Activated naive CD4-positive, alpha-beta T cell treated with Interleukin-2 at 50 U/mL for 16 hours (primary cell): ENCODE measurements at regions not wholly inside any gene's neighbourhood (a gene's known extent, or its start where the extent isn't known, plus 50 kb on each side); places are given as distances from the start of the nearest gene placed in this dataset.

ENCODE experiments used
- DNase-seq: peaks from one replicate; pipeline ENCODE4 v3.0.0-alpha.2; 2020

GRCh38 chr16:86042393-86042792 is 143.4 kb downstream of the IRF8 start:
- no peak for DNase-seq

- DNase-seq: no peak
These were observed 144.2 kb downstream of the IRF8 start for GRCh38 chr16:86042996-86043725.

DNA sequence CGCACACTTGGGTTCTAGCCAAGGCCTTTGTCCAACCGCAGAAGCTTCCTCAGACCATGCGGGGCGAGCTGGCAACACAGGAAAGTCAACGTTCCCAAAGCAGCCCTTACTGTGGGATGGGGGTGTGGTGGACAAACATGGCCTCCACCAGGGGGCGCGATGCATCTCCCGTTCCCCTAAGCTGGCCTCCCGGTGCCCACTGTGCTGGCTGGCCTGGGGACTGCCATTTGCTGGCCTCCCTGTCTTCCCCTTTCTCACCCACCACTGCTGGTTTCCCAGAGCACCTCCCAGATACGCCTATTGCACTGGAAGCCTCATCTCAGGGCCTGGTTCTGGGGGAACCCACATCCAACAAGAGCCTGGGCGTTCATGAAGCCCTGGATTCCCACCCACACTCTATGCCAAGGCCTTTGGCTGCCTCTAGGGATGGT is 145.3 kb downstream of the IRF8 start:
- DNase-seq: peak; percentile 29

DNA sequence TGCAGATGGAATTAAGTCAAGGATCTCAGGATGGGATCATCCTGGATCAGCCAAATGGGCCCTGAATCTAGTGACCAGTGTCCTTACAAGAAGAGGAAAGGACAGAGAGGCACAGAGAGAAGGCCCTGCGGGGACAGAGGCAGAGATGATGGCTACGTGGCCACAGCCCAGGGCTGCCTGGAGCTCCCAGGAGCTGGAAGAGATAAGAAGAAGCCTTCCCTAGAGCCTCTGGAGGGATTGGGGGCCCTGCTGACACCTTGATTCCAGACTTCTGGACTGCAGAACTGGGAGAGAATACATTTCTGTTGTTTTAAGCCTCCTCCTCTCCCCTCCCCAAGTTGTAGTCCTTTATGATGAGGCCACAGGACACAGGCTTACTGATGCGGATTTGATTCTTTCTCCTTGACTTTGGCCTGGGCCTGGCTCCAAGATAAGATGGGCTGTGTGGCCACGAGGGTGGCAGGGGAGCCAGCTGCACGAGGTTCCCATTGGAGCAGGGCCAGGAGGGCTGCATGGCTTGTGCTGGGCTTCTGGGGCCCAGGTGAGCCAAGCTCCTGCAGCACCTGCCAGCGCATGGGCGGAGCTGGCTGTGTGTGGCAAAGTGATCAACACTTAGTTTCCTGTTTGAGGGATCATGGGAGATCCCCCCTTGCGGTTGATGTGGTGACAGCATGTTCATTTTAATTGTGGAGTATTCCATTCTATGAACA is 146.1 kb downstream of the IRF8 start:
- peak; percentile 12 for DNase-seq

- no peak for DNase-seq
These were observed 146.6 kb downstream of the IRF8 start for GRCh38 chr16:86045591-86045971.

GRCh38 chr16:86046026-86046425 is 147.1 kb downstream of the IRF8 start:
- no peak for DNase-seq

- DNase-seq: no peak
These were observed 147.8 kb downstream of the IRF8 start for GRCh38 chr16:86046667-86047270.

- no peak for DNase-seq
These were observed 149.3 kb downstream of the IRF8 start for GRCh38 chr16:86048221-86048620.

DNA sequence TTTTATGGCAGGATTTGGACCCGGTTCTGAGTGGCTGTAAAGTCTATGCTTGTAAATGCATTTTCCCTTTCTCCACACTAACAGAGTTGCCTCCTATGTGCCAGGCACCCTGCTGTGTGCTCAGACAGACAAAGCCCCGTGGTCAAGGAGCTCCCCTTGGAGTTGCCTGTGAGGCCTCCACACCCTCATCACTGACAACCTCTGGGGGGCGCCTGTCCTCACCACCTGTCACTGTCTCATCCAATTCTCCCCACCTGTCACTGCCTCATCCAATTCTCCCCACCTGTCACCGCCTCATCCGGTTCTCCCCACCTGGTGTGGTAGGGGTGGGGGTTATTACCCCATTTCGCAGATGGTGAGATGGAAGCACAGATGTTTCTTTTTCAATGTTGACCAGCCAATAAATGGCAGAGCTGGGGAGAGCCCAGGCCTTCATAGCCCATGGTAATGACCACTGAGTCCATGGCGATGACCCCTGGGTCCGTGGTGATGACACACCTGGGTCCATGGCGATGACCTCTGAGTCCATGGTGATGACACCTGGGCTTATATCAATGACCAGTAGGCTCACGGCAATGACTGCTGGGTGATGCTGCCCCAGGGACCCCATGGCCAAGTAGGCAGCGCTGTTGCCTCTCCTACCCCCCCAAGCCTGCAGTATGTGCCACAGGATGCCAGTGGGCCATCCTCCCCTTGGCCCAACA is 150.1 kb downstream of the IRF8 start:
- no peak for DNase-seq

DNA sequence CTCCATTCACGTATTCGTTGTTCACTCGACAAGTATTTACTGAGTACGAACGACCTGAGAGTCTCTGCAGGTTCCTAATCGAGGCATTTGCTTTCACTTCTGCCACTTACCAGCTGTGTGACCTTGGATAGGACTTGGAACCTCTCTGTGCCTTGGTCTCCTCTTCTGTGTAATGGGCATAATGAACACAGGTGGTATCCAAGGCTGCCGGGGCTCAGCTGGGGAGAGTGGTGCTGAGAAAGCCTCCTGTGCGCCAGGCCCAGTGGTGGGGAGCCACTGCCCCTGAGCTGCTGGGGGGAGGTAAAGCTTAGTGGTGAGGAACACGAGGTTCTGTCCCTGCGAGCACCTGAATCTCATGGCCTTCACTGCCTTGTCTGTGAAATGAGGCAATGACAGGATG is 150.7 kb downstream of the IRF8 start:
- DNase-seq: no peak

DNA sequence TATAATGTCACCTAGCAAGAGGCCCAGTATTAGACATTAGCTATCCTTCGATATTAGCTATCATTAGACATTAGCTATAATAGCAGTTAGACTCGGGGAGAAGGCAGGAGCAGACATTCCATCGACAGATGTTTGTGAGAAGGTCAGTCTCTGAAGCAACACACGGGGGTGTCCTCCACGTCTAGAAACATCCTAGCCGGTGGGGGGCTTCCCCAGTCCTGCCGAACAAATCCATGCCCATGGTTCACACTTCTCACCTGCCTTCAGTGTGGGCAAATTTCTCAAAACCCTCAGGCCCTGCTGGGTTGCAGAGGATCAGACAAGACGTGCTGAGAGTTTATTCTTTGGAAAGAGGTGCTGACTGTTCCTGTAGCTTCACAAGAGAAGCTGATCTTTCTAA is 151.1 kb downstream of the IRF8 start:
- no peak for DNase-seq

DNA sequence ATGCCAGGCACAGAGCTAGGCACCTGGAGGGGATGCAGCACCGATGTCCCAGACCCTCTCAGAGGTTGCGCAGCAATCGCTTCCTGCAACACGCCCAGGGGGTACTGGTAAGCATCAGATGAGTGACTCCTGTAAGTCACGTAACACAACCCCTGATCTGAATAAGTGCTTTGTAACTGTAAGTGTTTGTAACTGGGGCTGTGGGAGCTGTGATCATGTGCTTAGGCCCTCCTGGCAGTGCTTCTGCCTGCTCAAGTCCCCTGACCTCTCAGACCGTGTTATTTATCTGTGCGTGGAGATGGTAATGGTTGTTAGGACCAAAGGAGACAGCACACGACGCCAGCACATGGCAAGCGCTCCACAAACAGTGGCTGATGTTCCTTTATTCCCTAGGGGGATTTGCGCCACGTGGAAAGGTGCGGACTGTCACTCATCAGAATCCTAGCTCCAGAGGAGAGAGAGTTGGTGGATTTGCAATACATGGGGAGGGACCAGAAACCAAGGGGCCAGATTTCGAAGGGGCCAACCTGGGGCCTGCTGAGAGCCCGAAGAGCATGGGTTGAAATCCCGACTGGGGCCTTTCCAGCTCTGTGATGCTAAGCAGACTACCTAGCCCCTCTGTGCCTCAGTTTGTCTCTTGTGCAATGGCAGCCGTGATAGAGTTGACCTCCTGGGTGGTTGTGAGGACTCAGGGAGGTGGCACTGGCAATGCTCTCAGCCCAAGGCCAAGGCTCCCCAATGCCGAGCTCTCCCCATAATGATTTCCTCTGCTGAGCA is 151.8 kb downstream of the IRF8 start:
- no peak for DNase-seq

GRCh38 chr16:86051368-86052114 is 152.6 kb downstream of the IRF8 start:
- DNase-seq: no peak

DNA sequence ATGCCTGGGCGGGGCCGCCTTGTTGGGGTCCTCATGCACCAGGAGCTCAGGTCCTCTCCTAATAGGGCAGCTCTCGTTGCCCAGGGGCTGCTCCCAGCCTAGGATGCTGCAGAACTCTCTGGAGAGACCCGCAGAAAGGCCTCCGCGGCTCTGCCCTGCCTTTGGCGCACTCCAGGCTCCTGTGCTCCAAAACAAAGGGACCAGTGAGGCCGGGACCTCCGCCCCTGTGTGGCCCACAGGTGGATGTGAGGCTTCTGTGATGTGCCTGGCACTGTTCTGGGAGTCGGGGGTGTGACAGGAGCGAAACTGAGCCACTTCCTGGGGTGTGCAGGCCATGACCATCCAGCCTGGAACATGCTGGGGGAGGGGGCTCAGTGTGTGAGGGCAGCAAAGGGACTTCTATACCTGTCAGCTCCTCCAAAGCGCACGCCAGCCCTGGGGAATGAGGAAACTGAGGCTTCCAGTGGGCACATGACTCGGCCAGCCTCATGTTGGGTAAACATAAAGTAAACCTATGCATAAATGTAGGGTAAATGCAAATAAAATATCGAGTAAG is 153.2 kb downstream of the IRF8 start:
- DNase-seq: no peak

DNA sequence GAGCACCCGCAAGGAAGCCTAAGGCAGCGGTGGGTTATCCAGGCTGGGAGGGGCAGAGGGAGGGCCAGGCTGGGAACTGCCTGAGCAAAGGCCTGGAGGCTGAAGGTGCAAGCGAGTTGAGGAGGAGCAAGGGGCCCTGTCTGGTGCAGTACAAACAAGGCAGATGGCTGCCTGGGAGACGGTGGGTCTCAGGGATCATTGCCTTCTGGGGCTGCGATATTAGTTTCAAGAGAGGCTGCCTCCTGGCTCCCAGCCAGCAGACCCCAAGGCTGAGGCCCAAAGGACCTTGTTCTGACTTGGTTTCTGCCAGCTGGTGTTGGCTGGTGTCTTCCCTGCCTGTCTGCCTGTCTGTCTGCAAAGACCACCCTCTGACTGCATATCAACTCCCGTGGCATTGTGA is 154.0 kb downstream of the IRF8 start:
- no peak for DNase-seq

DNA sequence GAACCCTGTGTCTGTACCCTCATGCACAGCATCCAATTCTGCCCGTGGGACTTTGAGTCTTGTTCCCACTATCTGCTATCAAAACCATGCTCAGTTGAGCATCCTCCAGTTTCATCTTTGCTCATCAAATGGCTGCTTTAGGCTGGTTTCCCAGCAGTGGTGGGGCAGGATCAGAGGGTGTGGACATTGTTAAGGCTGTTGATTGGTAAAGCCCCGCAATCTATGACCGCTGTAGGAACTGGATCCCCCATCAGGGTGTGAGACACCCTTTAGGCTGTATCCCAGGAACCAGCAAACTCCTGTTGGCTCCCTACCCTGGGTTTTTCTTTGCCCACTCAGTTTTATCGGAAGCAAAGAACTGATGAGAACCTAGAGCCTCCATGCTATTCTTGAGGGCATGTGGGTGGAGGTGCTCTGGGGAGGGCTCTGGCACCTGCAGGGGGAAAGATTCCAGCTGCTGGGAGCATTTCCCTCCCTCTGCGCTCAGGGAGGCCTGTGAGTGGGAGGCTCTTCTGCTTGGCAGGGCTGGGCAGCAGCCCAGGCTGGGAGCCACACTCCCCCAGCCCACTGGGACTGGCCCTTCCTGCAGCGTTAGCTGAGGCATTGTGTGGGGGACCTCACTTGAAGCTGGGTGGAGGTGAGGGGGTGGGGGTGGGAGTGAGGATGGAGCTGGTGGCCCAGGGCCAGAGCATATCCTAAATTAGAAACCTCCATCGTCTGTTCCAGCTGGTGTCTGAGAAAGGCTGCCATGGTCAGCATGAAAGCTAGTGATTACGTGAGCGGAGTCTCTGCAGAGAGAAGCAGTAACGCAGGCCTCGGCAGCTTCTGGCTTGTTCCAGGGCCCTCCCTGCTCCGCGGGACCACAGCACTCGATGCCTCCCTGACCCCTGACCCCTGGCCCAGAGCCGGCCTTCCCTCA is 160.6 kb downstream of the IRF8 start:
- DNase-seq: no peak

- DNase-seq: no peak
These were observed 161.7 kb downstream of the IRF8 start for GRCh38 chr16:86060381-86061317.

- no peak for DNase-seq
These were observed 162.3 kb downstream of the IRF8 start for GRCh38 chr16:86061318-86061695.

GRCh38 chr16:86061721-86062120 is 162.8 kb downstream of the IRF8 start:
- no peak for DNase-seq
